DMS53 treated with DMSO at 0.1 percent for 48 hours (cell line): ENCODE measurements at regions not wholly inside any gene's neighbourhood (a gene's known extent, or its start where the extent isn't known, plus 50 kb on each side); places are given as distances from the start of the nearest gene placed in this dataset.
"Not testable (repeated sequence)": the region's sequence is repeated elsewhere in the genome, so short reads cannot be mapped to it uniquely, and the experiment has no call there.

Experiments used
- DNase-seq: peaks from one replicate; lab custom pipeline; 2025; ENCODE audit not compliant: unreplicated experiment; lab: John Stamatoyannopoulos, UW

- DNase-seq, result peak; percentile 0
These were observed 630.3 kb upstream of the KLHL4 start for GRCh38 chrX:86887341-86887740.

GRCh38 chrX:86910027-86910426 is 607.6 kb upstream of the KLHL4 start:
- DNase-seq, result no peak

DNA sequence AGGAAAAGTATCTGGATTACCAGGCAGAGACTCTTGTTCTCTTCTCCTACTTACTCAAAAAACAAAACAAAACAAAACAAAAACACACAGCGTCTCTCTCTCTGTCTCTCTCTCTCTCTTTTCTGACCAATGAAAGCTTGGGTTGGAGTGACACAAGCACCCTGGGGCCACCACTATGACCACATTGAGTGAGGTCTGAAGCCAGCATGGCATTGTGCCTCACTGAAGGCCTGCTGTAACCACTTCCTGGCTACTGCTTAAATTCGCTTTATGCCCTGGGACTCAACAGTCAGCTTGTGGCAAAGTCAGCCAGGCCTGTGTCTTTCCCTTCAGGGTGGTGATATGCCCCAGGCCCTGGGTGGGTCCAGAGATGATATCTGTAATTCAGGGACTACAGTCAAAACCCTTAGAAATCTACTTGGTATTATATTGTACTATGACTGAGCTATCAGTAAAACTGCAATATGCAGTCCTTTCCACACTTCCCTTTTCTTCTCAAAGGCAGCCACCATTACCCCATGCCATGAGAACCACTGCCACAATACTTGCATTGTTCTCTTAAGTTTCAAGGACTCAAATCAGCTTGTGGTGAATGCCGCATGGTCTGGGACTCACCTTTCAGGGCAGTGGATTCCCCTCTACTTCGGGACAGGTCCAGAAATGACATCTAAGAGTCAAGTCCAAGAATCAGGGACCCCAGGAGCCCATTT is 606.8 kb upstream of the KLHL4 start:
- DNase-seq, result no peak

DNA sequence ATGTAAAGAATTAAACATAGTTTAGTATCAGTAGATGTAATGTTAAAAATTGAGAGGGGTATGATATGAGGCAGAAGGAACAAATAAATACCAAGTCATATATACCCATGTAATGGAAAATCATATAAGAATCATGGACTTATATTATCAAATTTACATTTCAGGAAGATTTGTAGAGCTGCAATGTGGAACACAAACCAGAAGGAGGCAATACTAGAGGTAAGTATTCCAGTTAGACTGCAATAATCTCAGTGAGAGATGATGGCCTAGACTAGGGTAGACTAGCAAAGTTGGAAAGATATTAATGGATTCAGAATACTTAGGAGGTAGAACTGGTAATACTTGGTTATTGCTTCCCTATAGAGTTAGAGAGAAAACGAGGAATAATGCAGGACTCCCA is 603.0 kb upstream of the KLHL4 start:
- no peak for DNase-seq

- DNase-seq, result no peak
These were observed 599.6 kb upstream of the KLHL4 start for GRCh38 chrX:86917959-86918358.

GRCh38 chrX:86930419-86930818 is 587.2 kb upstream of the KLHL4 start:
- DNase-seq, result peak; percentile 59

DNA sequence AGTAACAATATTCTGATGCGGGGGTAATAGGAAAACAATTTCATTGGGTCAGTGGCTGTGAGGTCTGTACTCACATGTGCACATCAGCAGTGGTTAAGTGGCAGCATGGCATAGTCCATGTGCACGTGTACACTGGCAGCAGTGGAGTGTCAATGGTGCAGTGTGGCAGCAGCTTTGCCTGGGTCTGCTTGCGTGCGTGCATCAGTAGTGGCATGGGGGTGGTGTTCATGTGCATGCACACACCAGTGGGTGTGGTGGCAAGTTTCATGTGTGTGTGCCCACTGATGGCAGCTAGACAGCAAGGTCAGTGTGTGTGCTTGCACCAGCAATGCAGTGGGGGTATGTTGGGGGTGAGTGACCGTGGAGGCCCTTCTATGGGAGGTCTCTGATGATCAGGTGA is 581.6 kb upstream of the KLHL4 start:
- DNase-seq, result no peak

GRCh38 chrX:86946569-86946968 is 571.0 kb upstream of the KLHL4 start:
- DNase-seq, result peak; percentile 65

DNA sequence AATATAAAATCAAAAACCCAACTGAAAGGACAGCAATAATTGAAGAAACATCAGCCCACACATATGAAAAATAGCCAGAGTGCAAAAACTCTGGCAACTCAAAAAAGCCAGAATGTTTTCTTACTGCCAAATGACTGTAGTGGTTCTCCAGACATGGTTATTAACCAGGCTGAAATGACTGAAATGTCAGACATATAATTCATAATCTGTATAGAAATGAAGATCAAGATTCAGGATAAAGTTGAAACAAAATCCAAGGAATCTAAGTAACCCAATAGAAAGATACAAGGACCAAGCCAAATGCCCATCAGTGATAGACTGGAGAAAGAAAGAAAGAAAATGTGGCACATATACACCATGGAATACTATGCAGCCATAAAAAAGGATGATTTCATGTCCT is 553.3 kb upstream of the KLHL4 start:
- DNase-seq, result no peak

- DNase-seq, result no peak
These were observed 536.2 kb upstream of the KLHL4 start for GRCh38 chrX:86981326-86981879.

DNA sequence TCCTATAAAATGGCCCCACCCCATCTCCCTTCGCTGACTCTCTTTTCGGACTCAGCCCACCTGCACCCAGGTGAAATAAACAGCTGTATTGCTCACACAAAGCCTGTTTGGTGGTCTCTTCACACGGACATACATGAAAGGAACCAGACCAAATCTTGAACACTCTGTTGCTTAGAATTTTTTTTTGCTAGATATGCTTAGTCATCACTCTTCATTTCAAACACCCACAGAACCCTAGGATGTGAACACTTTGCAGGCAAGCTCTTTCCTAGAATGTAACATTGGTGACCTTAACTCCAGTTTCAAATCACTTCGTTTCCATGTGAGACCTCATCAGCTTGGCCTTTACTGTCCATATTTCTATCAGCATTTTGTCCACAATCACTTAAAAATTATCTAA is 530.3 kb upstream of the KLHL4 start:
- not testable (repeated sequence) for DNase-seq

DNA sequence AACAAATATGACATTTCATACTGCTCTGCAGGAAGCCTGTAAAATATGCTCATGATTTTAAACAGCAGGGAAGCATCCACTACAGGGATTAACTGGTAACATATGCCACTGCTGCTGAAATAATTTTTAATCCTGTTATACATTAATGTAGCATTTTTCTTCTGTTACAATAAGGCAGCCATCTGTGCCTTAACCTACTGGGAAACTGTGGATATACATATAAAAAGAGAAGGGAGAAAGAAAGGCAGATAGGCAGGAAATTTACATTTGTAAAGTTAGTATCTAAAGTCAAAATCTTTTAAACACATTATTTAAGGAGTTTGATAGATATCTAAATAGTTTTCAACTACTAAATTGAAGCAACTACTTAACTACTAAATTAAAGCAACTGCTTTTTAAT is 514.6 kb upstream of the KLHL4 start:
- no peak for DNase-seq

DNA sequence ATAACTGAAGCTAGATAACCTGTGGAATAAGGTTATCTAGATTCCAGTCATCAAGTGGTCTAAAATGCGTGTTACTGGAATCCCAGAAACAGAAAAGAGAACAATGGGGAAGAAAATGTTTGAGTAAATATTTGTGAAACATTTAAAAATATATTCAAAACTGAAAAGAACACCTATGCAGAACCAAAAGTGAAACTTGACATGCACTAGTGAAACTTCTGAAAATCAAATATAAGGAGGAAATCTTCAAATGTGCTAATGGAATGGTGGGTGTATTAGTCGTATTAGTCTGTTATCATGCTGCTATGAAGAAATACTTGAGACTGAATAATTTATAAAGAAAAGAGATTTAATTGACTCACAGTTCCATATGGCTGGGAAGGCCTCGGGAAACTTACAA is 512.4 kb upstream of the KLHL4 start:
- no peak for DNase-seq

GRCh38 chrX:87005885-87006284 is 511.7 kb upstream of the KLHL4 start:
- DNase-seq, result no peak

GRCh38 chrX:87006561-87006960 is 511.0 kb upstream of the KLHL4 start:
- no peak for DNase-seq

DNA sequence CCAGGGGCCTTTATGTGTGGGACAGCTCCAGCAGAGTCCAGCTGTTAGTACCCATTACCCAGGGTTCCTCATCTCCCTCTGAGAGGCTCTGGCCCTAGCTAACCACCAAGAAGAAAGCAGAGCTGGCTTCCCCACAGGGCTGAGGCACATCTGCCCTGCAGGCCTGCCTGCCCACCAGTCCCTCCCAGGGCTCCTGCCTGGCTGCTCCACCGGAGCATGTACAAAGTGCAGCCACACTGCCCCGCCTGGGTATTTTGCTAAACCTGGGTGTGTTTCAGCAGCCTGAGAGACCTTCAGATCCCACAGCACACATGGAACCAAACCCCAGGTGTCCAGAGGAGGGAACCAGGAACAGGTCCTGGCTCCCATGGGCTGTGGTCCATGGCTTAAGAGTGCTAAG is 500.4 kb upstream of the KLHL4 start:
- no peak for DNase-seq

DNA sequence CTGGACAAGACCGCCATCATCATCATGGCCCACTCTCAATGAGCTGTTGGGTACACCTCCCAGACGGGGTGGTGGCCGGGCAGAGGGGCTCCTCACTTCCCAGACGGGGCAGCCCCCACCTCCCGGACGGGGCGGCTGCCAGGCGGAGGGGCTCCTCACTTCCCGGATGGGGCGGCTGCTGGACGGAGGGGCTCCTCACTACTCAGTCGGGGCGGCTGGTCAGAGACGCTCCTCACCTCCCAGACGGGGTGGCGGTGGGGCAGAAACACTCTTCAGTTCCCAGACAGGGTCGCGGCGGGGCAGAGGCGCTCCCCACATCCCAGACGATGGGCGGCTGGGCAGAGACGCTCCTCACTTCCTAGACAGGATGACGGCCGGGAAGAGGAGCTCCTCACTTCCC is 484.5 kb upstream of the KLHL4 start:
- DNase-seq, result not testable (repeated sequence)

DNA sequence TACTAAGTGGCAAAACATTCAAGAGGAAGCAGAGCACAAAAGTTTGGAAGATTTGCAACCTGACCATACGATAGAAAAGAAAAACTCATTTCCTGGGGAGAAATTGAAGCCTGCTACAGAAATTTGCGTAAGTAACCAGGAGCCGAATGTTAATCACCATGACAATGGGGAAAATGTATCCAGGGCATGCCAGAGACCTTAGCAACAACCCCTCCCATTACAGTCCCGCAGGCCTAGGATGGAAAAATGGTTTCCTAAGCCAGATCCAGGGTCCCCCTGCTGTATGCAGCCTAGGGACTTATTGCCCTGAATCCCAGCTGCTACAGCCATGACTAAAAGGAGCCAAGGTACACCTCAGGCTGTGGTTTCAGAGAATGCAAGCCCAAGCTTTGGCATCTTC is 472.2 kb upstream of the KLHL4 start:
- DNase-seq, result no peak

GRCh38 chrX:87049567-87049966 is 468.0 kb upstream of the KLHL4 start:
- no peak for DNase-seq

DNA sequence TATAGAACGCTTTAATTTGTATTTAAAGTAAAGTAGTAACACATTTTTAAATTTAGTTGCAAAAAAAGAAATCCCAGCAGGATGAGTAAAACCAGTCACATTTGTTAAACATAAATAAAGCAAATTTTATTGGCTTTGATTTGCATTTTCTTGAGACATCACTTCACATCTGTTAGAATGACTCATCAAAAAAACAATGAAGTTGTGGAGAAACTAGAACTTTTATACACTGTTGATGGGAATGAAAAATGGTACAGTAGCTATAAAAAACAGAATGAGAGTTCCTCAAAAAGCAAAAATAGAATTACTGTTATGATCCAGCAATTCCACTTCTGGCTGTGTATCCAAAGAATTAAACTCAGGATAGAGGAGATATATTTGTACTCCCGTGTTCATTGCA is 454.0 kb upstream of the KLHL4 start:
- no peak for DNase-seq

GRCh38 chrX:87064502-87064901 is 453.1 kb upstream of the KLHL4 start:
- no peak for DNase-seq

- no peak for DNase-seq
These were observed 449.7 kb upstream of the KLHL4 start for GRCh38 chrX:87067795-87068369.

DNA sequence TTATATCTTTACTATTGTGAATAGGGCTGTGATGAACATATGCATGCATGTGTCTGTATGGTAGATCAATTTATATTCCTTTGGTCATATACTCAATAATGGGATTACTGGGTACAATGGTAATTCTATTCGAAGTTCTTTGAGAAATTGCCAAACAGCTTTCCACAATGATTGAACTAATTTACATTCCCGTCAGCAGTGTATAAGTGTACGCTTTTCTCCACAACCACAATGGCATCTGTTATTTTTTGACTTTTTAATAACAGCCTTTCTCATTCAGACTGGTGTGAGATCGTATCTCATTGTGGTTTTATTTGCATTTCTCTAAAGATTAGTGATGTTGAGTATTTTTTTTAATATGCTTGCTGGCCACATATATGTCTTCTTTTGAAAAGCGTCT is 439.4 kb upstream of the KLHL4 start:
- DNase-seq, result no peak
